HepG2 (cell line): ENCODE measurements at regions not wholly inside any gene's neighbourhood (a gene's known extent, or its start where the extent isn't known, plus 50 kb on each side); places are given as distances from the start of the nearest gene placed in this dataset.

ENCODE experiments used
- GLMP ChIP-seq: sonication (generic); formaldehyde crosslinking; IDR thresholded peaks from 2 replicates; pipeline ENCODE4 v1.9.0; 2021; ENCODE audit warnings: missing genetic modification reagents, mild to moderate bottlenecking, borderline replicate concordance
- HBP1 ChIP-seq: IDR thresholded peaks from 2 replicates; pipeline ENCODE4 v1.6.1; 2016; ENCODE audit warnings: low read depth, control low read depth
- KDM1A ChIP-seq: IDR thresholded peaks from 2 replicates; pipeline ENCODE4 v1.6.1; 2016; ENCODE audit warnings: missing compliant biosample characterization
- KIAA2018 ChIP-seq: sonication (generic); formaldehyde crosslinking; IDR thresholded peaks from 2 replicates; pipeline ENCODE4 v1.5.0; 2020; ENCODE audit warnings: mild to moderate bottlenecking, missing genetic modification reagents, borderline replicate concordance
- ZBTB10 ChIP-seq: sonication (generic); formaldehyde crosslinking; IDR thresholded peaks from 2 replicates; pipeline ENCODE4 v1.4.0; 2020; ENCODE audit warnings: missing genetic modification reagents, borderline replicate concordance

- TF ChIP-seq KIAA2018 (CRISPR knock-in tag): no peak
- no peak for TF ChIP-seq HBP1 (CRISPR knock-in tag)
- no peak for TF ChIP-seq ZBTB10
- TF ChIP-seq KDM1A (CRISPR knock-in tag): no peak
- TF ChIP-seq GLMP (CRISPR knock-in tag): no peak
Measured at GRCh38 chr7:155219154-155219531, 78.5 kb upstream of the INSIG1 start (continued).
